HS-5 (cell line): ENCODE measurements at regions not wholly inside any gene's neighbourhood (a gene's known extent, or its start where the extent isn't known, plus 50 kb on each side); places are given as distances from the start of the nearest gene placed in this dataset.
A peak's percentile ranks its signal among the peaks of the same experiment; 100 is the strongest.
"Not testable (repeated sequence)": the region's sequence is repeated elsewhere in the genome, so short reads cannot be mapped to it uniquely, and the experiment has no call there.

Experiments used
- DNase-seq: peaks from one replicate; pipeline ENCODE4 v3.0.0-alpha.2; 2012; ENCODE audit warnings: low read depth

GRCh38 chr14:23751616-23752015 is 115.5 kb downstream of the DHRS2 start:
- peak; percentile 4 for DNase-seq

DNA sequence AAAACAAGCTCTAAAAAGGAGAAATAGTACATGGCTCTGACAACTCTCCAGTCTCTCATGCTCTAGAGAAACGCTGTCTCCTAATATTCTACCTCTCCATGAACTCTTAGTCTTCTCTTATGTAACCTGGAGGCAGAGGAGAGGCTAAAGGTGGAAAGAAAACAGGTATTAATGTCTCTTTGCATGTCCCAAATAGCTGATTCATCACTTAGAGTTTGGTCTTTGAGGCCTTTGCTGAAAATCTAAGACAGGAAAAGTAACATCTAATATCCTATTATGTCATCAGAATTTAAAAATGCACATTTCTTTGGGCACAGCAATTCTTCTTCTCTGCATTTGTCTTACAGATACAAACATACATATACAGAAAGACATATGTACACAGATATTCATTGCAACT is 127.2 kb downstream of the DHRS2 start:
- DNase-seq, result no peak

DNA sequence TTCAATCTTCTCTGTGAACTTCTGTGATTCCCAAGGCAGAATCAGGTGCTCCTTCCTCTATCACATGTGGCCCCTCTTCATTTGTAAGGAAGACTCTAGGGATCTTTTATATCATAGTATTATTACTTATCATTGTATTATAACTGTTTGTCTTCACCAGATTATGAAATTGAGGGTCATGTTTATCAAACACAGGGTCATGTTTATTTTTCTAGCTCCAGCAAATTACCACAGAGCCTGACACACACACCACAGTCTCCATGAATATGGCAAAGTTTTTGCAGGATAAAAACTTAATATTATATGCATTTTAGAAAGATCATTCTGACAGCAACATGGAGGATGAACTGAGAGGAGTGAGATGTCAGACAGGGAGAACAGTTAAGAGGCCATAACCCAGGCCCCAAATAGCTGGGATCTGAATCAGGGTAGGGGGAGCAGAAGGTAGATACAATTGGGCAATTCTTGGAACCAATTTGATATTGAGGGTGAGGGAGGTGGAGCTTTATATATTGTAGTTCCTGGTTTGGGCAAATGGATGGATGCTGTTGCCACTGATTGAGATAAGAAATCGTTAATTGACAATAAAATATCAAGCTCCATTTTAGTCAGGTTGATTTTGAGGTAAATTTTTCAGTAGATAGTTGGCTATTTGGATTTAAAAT is 130.7 kb downstream of the DHRS2 start:
- no peak for DNase-seq

- DNase-seq, result not testable (repeated sequence)
Observed at GRCh38 chr14:23769221-23769728, 133.1 kb downstream of the DHRS2 start.

GRCh38 chr14:23773981-23774380 is 137.8 kb downstream of the DHRS2 start:
- DNase-seq, result no peak

GRCh38 chr14:23776296-23776695 is 140.1 kb downstream of the DHRS2 start:
- no peak for DNase-seq

DNA sequence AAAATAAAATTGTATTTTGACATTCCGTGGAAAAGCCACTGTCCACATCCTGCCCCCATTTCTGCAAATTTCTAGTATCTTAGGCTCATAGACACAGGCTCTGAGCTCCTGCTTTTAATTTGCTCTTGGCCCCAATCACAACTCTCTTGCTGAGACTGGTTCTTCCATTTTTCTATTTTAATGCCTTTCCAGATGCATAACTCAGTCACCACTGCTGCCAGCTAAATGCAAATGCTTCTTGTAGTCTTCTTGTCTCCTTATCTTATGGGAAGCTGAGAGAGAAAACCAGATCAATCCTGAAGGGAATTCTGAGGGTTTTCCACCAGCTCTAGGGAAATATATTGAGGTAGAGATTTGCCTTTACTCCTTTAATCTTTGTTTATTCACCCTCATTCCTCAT is 149.0 kb downstream of the DHRS2 start:
- no peak for DNase-seq

DNA sequence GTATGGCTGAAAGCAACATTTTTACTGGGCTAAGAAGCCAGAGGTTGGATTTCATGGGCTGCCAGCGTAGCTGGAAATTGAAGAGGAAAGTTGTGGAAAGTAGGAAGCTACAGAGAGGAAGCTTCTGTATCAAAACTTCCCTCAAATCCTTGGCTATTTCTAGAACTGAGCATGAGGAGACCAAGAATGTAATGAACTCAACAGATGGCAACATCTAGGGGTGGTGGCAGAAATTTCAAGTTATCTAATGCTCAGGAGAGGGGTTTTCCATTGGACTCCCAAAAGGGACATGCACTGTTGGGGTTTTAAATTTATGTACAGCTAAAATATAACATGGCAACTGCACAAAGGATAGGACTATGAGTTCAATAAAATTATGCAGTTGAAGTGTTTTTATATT is 151.3 kb downstream of the DHRS2 start:
- no peak for DNase-seq

DNA sequence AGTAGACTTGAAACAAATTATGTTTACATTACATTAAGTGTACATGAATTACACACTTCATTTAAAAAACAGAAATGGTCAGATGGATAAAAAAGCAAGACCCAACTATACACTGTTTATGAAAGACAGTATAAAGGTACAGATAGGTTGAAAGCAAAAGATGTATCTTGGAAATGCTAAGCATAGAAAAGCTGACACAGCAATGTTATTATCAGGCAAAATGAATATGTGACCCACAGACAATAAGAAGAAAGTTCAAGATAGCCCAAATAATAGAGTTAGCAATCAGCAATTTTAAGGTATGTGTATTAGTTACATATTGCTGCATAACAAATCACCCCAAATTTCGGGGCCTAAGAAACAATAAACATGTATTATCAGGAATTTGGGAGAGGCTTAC is 153.5 kb downstream of the DHRS2 start:
- no peak for DNase-seq

GRCh38 chr14:23793532-23793931 is 157.4 kb downstream of the DHRS2 start:
- DNase-seq, result no peak

- DNase-seq, result no peak
Observed at GRCh38 chr14:23800811-23801210, 152.8 kb upstream of the DHRS4 start.

DNA sequence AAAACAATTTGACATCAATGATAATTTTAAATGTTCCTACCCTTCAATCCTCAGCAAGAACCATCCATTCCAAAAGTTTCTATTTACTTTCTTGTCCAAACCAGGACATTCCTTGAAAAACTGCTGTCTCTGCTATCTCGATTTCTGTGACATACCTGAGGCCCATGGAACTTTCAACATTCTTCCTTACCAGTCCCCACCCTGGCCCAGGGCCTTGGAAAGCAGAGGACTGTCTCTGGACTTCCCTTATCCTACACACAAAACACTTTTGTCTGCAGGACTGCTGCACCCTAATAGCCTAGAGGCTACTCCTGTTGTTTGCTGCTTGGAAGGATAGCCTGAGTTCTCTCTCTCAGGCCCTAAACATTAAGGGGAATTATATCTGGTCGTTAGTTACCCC is 151.8 kb upstream of the DHRS4 start:
- no peak for DNase-seq

DNA sequence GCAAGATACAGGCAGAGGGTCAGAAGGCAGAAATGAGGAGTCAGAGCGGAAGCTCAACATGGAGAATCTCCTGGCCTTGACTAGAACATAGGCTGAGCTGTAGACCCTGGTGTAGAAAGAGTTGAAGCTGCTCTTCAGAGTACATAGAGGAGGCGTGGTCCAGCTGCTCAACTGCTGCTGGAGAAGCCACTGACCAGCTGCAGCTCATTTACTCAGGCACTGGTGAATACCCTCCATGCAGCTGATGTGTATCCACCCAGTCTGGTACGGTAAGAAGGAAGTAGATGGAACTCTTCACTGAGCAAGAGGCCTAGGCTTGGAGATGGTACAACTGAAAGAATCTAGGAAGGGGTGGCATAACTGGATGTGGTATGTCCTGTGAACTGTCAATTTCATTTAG is 148.8 kb upstream of the DHRS4 start:
- DNase-seq, result no peak

GRCh38 chr14:23805761-23806160 is 147.8 kb upstream of the DHRS4 start:
- no peak for DNase-seq

- no peak for DNase-seq
Observed at GRCh38 chr14:23814527-23815256, 138.9 kb upstream of the DHRS4 start.

- DNase-seq, result no peak
Observed at GRCh38 chr14:23816371-23816770, 137.2 kb upstream of the DHRS4 start.

DNA sequence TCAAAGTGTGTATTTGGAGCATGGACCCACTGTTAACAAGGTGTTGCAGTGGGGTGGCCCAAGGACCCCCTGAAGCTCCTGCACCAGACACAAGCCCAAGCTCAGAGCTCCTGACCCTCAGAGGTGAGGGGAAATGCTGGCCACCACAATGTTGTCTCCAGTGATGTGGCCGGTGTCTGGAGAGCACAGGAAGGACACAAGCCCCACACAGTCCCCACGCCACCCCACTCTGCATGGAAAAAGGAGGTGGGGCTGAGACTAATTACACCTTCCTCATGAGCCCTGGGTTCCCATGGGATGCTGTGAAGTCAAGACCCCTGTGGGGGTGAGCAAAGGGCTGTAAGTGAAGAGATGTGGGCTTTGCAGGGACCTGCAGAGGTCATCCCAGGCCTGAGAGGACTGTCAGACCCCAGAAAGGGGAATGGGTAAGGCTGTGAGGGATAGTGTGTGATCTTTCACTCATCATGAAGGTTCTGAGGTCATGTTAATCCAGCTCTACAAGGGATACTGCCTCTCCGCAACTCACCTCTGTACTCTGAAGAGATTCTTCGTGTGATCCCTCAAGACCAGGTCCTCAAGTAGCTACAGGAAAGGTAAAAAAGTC is 136.3 kb upstream of the DHRS4 start:
- DNase-seq, result no peak

GRCh38 chr14:23827100-23827892 is 126.3 kb upstream of the DHRS4 start:
- no peak for DNase-seq

- no peak for DNase-seq
Observed at GRCh38 chr14:23828001-23828400, 125.6 kb upstream of the DHRS4 start.

GRCh38 chr14:23828616-23829015 is 125.0 kb upstream of the DHRS4 start:
- no peak for DNase-seq

DNA sequence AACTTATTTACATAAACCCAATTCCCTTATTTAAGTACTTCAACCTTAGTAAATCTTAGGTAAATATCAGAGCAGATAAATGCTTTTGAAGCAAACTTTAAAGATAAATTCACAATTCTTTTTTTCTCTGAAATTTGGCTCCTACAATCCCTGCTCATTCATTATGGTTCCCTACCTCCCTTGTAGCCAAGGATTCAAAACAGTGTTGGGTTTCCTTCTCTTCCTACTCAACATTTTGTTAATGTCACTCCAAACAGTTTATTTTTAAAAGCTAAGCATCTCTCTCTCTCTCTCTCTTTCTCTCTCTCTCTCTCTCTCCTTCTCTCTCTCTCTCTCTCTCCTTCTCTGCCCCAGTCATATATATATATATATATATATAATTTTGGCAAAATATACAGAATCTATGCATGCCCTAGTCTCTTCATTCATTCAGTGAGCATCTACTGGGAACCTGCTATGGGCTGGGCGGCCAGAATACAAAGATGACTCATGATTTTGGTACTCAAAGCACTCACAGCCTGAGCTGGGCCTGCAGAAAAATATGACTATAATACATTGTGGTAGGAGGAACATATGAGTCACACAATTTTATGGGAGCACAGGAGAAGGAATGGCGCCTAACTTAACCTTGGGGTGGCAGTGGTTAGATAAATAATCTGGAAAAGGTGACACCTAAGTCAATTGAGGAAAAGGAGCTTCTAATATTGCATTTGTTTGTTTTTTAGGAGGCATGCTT is 123.7 kb upstream of the DHRS4 start:
- DNase-seq, result peak; percentile 80

DNA sequence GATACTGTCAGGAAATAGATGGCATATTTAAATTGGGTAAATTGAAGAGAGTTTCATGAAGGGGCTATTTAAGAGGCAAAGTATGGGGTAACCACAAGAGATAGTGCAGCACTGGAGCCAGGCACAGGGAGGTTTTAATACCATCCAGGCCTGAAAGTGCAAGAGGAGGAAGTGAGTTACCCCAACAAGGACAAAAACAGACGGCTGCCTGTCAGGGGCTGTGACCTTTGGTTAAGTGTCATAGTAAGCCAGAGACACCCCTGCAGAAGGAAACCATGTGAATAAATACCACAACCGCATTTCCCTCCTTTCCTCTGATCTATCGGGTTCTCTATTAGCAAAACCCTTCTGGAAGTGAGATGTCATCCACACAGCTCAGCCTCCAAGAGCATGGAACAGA is 122.0 kb upstream of the DHRS4 start:
- no peak for DNase-seq
